GM23338 (cell line): ENCODE measurements at regions not wholly inside any gene's neighbourhood (a gene's known extent, or its start where the extent isn't known, plus 50 kb on each side); places are given as distances from the start of the nearest gene placed in this dataset. TPM values are rescaled to one million over a fixed set of nuclear protein-coding genes. Genes with fewer than 3 reads are reported as not detected.

Experiments used
- CTCF ChIP-seq, 2 experiments: fragments of 200-600 bp in 1 of 2; sonication (generic) in 1 of 2; conservative IDR thresholded peaks; 2 replicates each; pipeline versions ENCODE4 v1.5.1 to v1.6.1; 2016 to 2017; ENCODE audit warnings: antibody characterized with exemption in 2 of 2, low read depth in 2 of 2, mild to moderate bottlenecking in 2 of 2, moderate library complexity in 1 of 2
- microRNA counts: library from miRNA; unstranded; fragments of <30 nt; microRNA quantifications from one replicate; lab custom pipeline; 2017
- microRNA-seq: library from miRNA; unstranded; fragments of <30 nt; microRNA quantifications from one replicate; pipeline ENCODE4, GENCODE V29; 2017
- small RNA-seq: library from RNA; depleted of rRNA; stranded (forward); fragments of <200 nt; gene quantifications from one replicate; pipeline ENCODE3, GENCODE V24; 2014; ENCODE audit warnings: low replicate concordance

- no peak for TF ChIP-seq CTCF (conservative IDR thresholded peaks at IDR 0.05; ENCODE audit: low read depth in 2 of 2)
These were observed 50.4 kb upstream of the ALCAM start (continued) for GRCh38 chr3:105316331-105316730.

MicroRNAs encoded in the stretch of these regions (microRNA counts, 767-probe panel; counts per million panel counts)
- not detected for microRNA hsa-miR-548ab (lab: Ali Mortazavi, UCI)

Small RNAs in the stretch of these regions (microRNA-seq; reads per million reads assigned to microRNA genes)
- not detected for gene MIR548AB

Small RNAs in the stretch of these regions (small RNA-seq; reads per million reads assigned to genes)
- gene MIR548AB (not detected), gene NDUFA4P2 (not detected), gene RNU1-43P (not detected), gene RNU6-461P (not detected), gene TUBBP11 (not detected)
